GM19452 (cell line): ENCODE measurements at regions not wholly inside any gene's neighbourhood (a gene's known extent, or its start where the extent isn't known, plus 50 kb on each side); places are given as distances from the start of the nearest gene placed in this dataset.

ENCODE experiments used
- ATAC-seq: cut with Tn5 transposase; IDR thresholded peaks from one replicate; pipeline ENCODE4 v1.9.1; 2021; ENCODE audit not compliant: unreplicated experiment

DNA sequence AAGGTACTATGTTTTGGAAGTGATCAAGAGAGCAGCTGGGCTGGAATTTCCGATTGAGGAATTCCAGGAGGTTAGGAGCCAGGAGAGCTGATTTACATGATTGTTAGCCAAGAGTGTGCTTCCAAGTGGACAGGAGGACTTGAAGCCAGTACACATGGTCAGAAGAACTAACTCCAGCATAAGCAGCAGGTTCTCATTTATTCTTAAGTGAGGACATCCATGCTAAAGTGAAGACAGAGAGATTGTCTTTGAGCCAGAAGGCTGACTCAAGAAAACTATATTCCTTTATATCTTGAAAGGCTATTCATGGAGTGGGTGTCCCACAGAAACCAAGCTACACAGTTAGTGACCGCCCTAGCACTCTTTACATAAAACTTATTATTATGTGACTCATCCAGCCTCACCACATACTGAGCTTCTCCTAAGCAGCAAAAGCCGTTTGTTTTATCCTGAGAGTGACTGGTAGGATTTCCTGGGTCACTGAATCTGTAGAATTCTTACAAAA, 56.7 kb upstream of the SEMA3A start:
- no peak for ATAC-seq

GRCh38 chr7:84250452-84250851, 55.9 kb upstream of the SEMA3A start:
- no peak for ATAC-seq

DNA sequence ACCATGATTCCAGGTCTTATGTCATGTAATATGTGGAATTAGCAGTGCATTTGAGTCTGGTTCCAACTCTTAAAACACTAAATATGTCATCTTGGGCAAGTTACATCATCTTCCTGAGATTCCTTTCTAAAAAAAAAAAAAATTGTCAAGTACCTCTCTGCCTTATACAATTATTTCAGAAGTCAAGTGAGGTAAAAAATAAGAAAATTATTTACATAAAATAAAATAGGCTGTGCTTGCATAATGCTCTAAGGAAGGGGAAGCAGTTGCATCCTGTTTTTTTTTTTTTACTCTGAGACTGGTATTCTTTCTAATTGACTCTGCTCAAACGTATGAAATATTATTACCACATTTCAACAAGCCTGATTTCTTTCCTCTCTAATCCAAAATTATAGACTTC, 55.1 kb upstream of the SEMA3A start:
- ATAC-seq, result no peak

- ATAC-seq, result no peak
Measured at GRCh38 chr7:84248843-84249242, 54.3 kb upstream of the SEMA3A start.

DNA sequence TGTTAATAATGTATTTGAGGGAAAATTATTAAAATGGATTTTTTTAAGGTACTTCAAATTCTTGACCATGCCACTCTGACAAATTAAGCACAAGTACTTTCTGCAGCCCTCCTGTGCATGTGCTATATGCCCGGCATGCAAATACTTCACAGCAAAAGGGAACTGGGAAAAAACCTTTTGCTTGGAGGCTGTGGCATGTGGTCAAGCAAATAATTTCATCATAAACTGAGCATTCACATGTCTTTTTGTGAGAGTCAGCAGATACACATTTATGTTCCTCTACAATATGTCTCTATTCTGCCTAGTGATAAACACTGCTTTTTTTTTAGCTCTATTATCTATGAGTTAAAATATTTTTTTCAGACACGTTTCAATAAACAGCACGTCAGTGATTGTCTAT, 53.7 kb upstream of the SEMA3A start:
- no peak for ATAC-seq

DNA sequence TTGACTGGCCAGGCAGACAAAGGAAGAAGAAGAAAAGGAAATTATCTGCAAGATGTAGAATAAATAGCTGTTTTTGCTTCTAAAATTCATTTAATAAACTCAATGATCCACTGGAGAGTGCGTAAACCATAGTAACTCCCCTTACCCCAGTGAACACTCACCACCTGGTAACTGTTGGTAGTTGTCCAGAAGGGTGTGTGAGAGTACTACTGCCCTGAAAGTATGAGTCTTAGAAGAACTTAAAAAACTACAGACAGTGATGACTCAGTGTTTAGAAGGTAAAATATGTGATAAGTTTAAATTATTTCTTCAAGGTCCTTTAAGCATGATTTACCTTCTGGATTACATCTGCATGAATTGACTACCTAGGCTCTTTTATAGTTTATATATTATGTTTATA, 53.0 kb upstream of the SEMA3A start:
- ATAC-seq, result no peak

DNA sequence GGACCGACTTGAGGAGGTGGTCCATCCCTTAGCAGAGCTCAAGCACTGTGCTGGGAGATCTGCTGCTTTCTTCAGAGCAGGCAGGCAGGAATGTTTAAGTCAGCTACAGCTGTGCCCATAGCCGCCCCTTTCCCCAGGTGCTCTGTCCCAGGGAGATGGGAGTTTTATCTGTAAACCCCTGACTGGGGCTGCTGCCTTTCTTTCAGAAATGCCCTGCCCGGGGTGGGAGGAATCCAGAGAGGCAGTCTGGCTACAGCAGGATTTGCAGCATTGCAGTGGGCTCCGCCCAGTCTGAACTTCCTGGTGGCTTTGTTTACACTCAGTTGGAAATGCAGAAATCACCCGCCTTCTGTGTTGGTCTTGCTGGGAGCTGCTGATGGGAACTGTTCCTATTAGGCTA, 51.2 kb upstream of the SEMA3A start:
- ATAC-seq, result no peak
